Nephron (organoid): ENCODE measurements at regions not wholly inside any gene's neighbourhood (a gene's known extent, or its start where the extent isn't known, plus 50 kb on each side); places are given as distances from the start of the nearest gene placed in this dataset.

Experiments used
- H3K27ac Mint-ChIP-seq, 3 experiments: 2 replicates each; pipeline ENCODE4 v1.8.0; 2020; ENCODE audit warnings: mixed read lengths in 3 of 3, mild to moderate bottlenecking in 2 of 3, moderate library complexity in 1 of 3
- H3K27me3 Mint-ChIP-seq: 2 replicates; pipeline ENCODE4 v1.8.0; 2021; ENCODE audit warnings: low read depth, mild to moderate bottlenecking, moderate library complexity, mixed read lengths
- H3K36me3 Mint-ChIP-seq: 2 replicates; pipeline ENCODE4 v1.8.0; 2020; ENCODE audit warnings: low read depth, mixed read lengths
- H3K4me1 Mint-ChIP-seq: 2 replicates; pipeline ENCODE4 v1.8.0; 2020; ENCODE audit warnings: mixed read lengths
- H3K4me3 Mint-ChIP-seq, 3 experiments: 2 replicates each; pipeline ENCODE4 v1.8.0; 2020; ENCODE audit warnings: mild to moderate bottlenecking in 3 of 3, mixed read lengths in 3 of 3, moderate library complexity in 2 of 3
- H3K9me3 Mint-ChIP-seq: 2 replicates; pipeline ENCODE4 v1.8.0; 2020; ENCODE audit warnings: mixed read lengths
- TF ChIP-seq, protein P1 (sequence below), 3 experiments: fragments of 200-600 bp; sonication (generic); IDR thresholded peaks; one replicate each; pipeline ENCODE4 v1.5.0; 2021; ENCODE audit warnings: antibody characterized with exemption in 3 of 3; ENCODE audit not compliant: unreplicated experiment in 3 of 3

DNA sequence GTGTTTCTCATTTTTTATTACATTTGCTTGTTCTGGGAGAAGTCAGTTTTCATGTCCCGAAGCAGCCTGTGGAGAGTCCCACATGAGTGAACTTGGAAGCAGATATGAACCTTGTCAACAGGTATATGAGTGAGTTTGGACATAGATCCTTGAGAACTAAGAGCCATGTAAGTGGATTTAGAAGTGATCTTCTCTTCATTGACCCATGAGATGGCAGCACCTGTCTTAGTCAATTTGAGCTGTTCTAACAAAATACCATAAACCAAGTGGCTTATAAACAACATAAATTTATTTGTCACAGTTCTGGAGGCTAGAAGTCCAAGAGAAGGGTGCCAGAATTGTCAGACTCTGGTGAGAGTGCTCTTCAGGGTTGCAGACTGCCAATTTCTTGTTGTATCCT is 1043.8 kb downstream of the ADGRL3 start:
- H3K4me1 Mint-ChIP-seq = no peaks in the 10 kb centered on the region
- TF ChIP-seq, protein P1, sequence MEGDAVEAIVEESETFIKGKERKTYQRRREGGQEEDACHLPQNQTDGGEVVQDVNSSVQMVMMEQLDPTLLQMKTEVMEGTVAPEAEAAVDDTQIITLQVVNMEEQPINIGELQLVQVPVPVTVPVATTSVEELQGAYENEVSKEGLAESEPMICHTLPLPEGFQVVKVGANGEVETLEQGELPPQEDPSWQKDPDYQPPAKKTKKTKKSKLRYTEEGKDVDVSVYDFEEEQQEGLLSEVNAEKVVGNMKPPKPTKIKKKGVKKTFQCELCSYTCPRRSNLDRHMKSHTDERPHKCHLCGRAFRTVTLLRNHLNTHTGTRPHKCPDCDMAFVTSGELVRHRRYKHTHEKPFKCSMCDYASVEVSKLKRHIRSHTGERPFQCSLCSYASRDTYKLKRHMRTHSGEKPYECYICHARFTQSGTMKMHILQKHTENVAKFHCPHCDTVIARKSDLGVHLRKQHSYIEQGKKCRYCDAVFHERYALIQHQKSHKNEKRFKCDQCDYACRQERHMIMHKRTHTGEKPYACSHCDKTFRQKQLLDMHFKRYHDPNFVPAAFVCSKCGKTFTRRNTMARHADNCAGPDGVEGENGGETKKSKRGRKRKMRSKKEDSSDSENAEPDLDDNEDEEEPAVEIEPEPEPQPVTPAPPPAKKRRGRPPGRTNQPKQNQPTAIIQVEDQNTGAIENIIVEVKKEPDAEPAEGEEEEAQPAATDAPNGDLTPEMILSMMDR (IDR thresholded peaks at IDR 0.05; ENCODE audit: unreplicated experiment in 3 of 3) = no peak
- no peaks in the 10 kb centered on the region for H3K27me3 Mint-ChIP-seq
- H3K27ac Mint-ChIP-seq = no peak overlapping the region
- no peaks in the 10 kb centered on the region for H3K9me3 Mint-ChIP-seq
- no peaks in the 10 kb centered on the region for H3K36me3 Mint-ChIP-seq
- no peak overlapping the region for H3K4me3 Mint-ChIP-seq

- H3K4me3 Mint-ChIP-seq = no peak overlapping the region
- H3K27ac Mint-ChIP-seq = no peak overlapping the region
- no peaks in the 10 kb centered on the region for H3K9me3 Mint-ChIP-seq
- H3K36me3 Mint-ChIP-seq = no peaks in the 10 kb centered on the region
- H3K27me3 Mint-ChIP-seq = no peaks in the 10 kb centered on the region
- TF ChIP-seq, protein P1 (IDR thresholded peaks at IDR 0.05; ENCODE audit: unreplicated experiment in 3 of 3) = no peak
- H3K4me1 Mint-ChIP-seq = peaks cover 16% of the 10 kb centered on the region
Measured at GRCh38 chr4:62235911-62236310, 1035.8 kb downstream of the ADGRL3 start.

DNA sequence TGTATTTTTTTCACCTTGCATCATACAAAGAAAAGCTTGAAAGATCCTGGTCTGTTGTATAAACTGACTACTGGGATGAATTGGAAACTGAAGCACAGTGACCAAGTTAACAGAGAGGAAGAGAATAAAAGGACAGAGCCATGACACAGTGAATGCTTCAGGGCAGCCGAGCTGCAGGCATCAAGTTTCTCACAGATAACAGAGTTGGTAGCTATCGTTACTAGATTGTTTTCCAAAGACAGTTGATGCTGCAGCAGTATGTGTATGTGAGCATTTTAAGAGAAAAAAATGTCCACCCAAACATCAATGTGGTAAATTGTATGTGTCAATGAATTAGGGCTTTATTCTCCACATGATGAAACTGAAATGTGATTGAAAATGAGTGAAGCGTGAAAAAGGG is 1032.7 kb downstream of the ADGRL3 start:
- peaks cover 16% of the 10 kb centered on the region for H3K4me1 Mint-ChIP-seq

DNA sequence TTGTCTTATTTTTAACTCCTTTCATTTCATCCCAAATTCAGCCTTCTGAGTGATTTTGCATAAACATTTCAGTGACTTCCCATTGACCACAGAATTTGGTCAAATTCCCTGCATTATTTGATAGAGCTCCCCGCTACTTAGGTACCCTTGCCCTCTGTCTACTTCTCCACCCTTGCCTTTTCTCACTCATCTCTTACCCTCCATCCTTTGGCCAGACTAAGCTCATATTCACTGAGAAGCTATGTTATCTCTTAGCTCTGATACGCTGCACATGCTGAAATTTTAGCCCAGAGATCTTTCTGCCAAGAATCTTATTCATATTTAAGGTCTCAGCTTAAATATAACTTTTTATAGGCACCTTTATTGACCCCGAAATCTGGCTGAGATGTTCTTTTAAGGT is 1031.9 kb downstream of the ADGRL3 start:
- Mint-ChIP-seq H3K4me3 (no peak overlapping the region), H3K36me3 (no peaks in the 10 kb centered on the region), H3K27ac (no peak overlapping the region), H3K27me3 (no peaks in the 10 kb centered on the region), H3K9me3 (no peaks in the 10 kb centered on the region), H3K4me1 (peaks cover 16% of the 10 kb centered on the region)
- TF ChIP-seq, protein P1 (IDR thresholded peaks at IDR 0.05; ENCODE audit: unreplicated experiment in 3 of 3) = no peak

More for the DNA sequence above, 1032.7 kb downstream of the ADGRL3 start:
- Mint-ChIP-seq H3K4me3 (no peak overlapping the region), H3K27me3 (no peaks in the 10 kb centered on the region), H3K27ac (no peak overlapping the region), H3K36me3 (no peaks in the 10 kb centered on the region), H3K9me3 (no peaks in the 10 kb centered on the region)
- TF ChIP-seq, protein P1 (IDR thresholded peaks at IDR 0.05; ENCODE audit: unreplicated experiment in 3 of 3) = no peak

DNA sequence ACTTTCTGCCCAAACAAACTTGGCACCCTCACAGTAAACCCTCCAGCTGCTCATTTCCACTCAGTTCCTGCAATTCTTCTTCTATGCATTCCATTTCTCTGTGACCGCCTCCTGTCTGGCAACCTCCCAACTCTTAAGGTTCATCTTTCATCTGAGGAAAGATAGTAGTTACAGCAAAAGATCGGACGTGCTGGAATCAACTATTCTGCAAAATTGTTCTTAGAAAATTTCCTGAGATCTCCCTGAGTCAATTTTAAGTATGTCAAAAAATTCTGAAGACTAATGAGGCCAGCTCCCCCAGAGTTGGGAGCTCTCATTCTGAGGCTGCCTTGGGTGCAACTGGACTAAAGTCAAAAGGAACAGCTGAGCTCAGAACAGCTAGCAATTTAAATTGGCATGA is 1026.0 kb downstream of the ADGRL3 start:
- peak overlapping the region; percentile 27 to 53 (median 32) for H3K27ac Mint-ChIP-seq
- no peaks in the 10 kb centered on the region for H3K9me3 Mint-ChIP-seq
- H3K4me1 Mint-ChIP-seq = peaks cover 10% of the 10 kb centered on the region
- H3K36me3 Mint-ChIP-seq = no peaks in the 10 kb centered on the region
- no peak overlapping the region for H3K4me3 Mint-ChIP-seq
- TF ChIP-seq, protein P1 (IDR thresholded peaks at IDR 0.05; ENCODE audit: unreplicated experiment in 3 of 3) = no peak
- H3K27me3 Mint-ChIP-seq = no peaks in the 10 kb centered on the region

GRCh38 chr4:62222121-62222520 is 1022.0 kb downstream of the ADGRL3 start:
- H3K27me3 Mint-ChIP-seq = no peaks in the 10 kb centered on the region

More at GRCh38 chr4:62222121-62222520, 1022.0 kb downstream of the ADGRL3 start:
- Mint-ChIP-seq H3K9me3 (no peaks in the 10 kb centered on the region), H3K4me1 (peaks cover 10% of the 10 kb centered on the region), H3K4me3 (no peak overlapping the region), H3K36me3 (no peaks in the 10 kb centered on the region), H3K27ac (no peak overlapping the region)
- TF ChIP-seq, protein P1 (IDR thresholded peaks at IDR 0.05; ENCODE audit: unreplicated experiment in 3 of 3) = no peak
